ENCODE measurements at regions not wholly inside any gene's neighbourhood (a gene's known extent, or its start where the extent isn't known, plus 50 kb on each side); places are given as distances from the start of the nearest gene placed in this dataset.

- no peaks in the 10 kb centered on the region for H3K36me3 Mint-ChIP-seq (ENCODE audit: insufficient read depth in 1 of 3, low read depth in 3 of 3)
- H3K4me1 Mint-ChIP-seq, result peaks cover 0 to 2% of the 10 kb centered on the region in 2 experiments; a peak in 2 of 4 replicates
- no CpG with 5 or more reads among the region's 4 CpGs for WGBS (ENCODE audit: extremely low coverage, insufficient read length, low lambda C conversion rate)
Observed at GRCh38 chr1:162952956-162953355, 92.0 kb upstream of the CCDC190 start.

More at GRCh38 chr1:162952956-162953355, 92.0 kb upstream of the CCDC190 start:
- H4K5ac ChIP-seq (ENCODE audit: insufficient read length, low read depth, low read length), result no peak overlapping the region
- no peak overlapping the region for H3K27ac ChIP-seq (ENCODE audit: insufficient read length, low read depth, low read length)
- no peaks in the 10 kb centered on the region for H4K20me1 ChIP-seq (ENCODE audit: control insufficient read depth, insufficient read depth, insufficient read length)
- H3T11ph ChIP-seq (ENCODE audit: low read length), result no peak overlapping the region
- H2AFZ ChIP-seq (ENCODE audit: low read length), result no peak overlapping the region
- H3K27me3 Mint-ChIP-seq (ENCODE audit: low read depth), result no peaks in the 10 kb centered on the region
- no peaks in the 10 kb centered on the region for H3K23me2 ChIP-seq (ENCODE audit: insufficient read length, low read depth, low read length, poor library complexity, severe bottlenecking)
- no peak overlapping the region for H3K23ac ChIP-seq (ENCODE audit: insufficient read length, low read depth, low read length)
- DNase-seq, result no peak
- no peak for TF ChIP-seq CTCF (conservative IDR thresholded peaks at IDR 0.05)
- no peak overlapping the region for H3K4ac ChIP-seq (ENCODE audit: low read depth, low read length)
- H3K9ac ChIP-seq (ENCODE audit: extremely low read depth, insufficient read length, low read length), result no peak overlapping the region
- no peak overlapping the region for H2BK5ac ChIP-seq (ENCODE audit: insufficient read length, low read length)
- H3K56ac ChIP-seq (ENCODE audit: insufficient read length, low read depth, low read length), result no peak overlapping the region
- H4K91ac ChIP-seq (ENCODE audit: insufficient read length, low read depth, low read length), result no peak overlapping the region
- no peaks in the 10 kb centered on the region for H3K9me3 ChIP-seq (ENCODE audit: control insufficient read depth, low read depth, low read length)
- H3K18ac ChIP-seq (ENCODE audit: insufficient read length, low read depth, low read length), result no peak overlapping the region
- no peak overlapping the region for H2BK120ac ChIP-seq (ENCODE audit: low read depth, low read length, poor library complexity, severe bottlenecking)
- H3K9me3 Mint-ChIP-seq, result no peaks in the 10 kb centered on the region
- H2BK12ac ChIP-seq (ENCODE audit: insufficient read length, low read depth, low read length), result no peak overlapping the region
- no peak overlapping the region for H3K4me2 ChIP-seq (ENCODE audit: insufficient read depth, insufficient read length, low read length)
- no peaks in the 10 kb centered on the region for H3K79me2 ChIP-seq (ENCODE audit: insufficient read depth, low read length)
- no peaks in the 10 kb centered on the region for H3K79me1 ChIP-seq (ENCODE audit: insufficient read depth, low read depth, low read length, poor library complexity, severe bottlenecking)
- no peak overlapping the region for H2BK20ac ChIP-seq (ENCODE audit: low read depth, low read length, poor library complexity, severe bottlenecking)
- H4K8ac ChIP-seq (replicated peaks; ENCODE audit: insufficient read length, low read depth, low read length), result no peak overlapping the region
- H3K27me3 ChIP-seq (ENCODE audit: insufficient read depth, low read length), result no peaks in the 10 kb centered on the region
- H2AK5ac ChIP-seq (ENCODE audit: insufficient read length, low read length), result no peak overlapping the region
- no peak overlapping the region for H3K14ac ChIP-seq (ENCODE audit: insufficient read depth, low read length)
- no peak overlapping the region for H2BK15ac ChIP-seq (ENCODE audit: low read depth, low read length)
- H3K27ac Mint-ChIP-seq, result no peak overlapping the region
- no peak overlapping the region for H3K4me3 Mint-ChIP-seq
- H3K4me1 ChIP-seq (ENCODE audit: insufficient read depth, low read length), result no peaks in the 10 kb centered on the region

Measured in H9 (cell line).